ENCODE measurements at regions not wholly inside any gene's neighbourhood (a gene's known extent, or its start where the extent isn't known, plus 50 kb on each side); places are given as distances from the start of the nearest gene placed in this dataset.

- TF ChIP-seq EZH2 (IDR thresholded peaks at IDR 0.05) (no peak), POLR2AphosphoS5 (IDR thresholded peaks at IDR 0.05; ENCODE audit: borderline replicate concordance, low read depth, low read length) (no peak), FOXP2 (optimal IDR thresholded peaks at IDR 0.05; ENCODE audit: control extremely low read depth, extremely low read length, insufficient read depth) (no peak)
These were observed 59.0 kb downstream of the PRR15 start for GRCh38 chr7:29622335-29623265.

Data from SK-N-MC (cell line).